Caco-2 (cell line): ENCODE measurements at regions not wholly inside any gene's neighbourhood (a gene's known extent, or its start where the extent isn't known, plus 50 kb on each side); places are given as distances from the start of the nearest gene placed in this dataset.

ENCODE experiments used
- BruUV-seq: library from RNA; stranded (reverse); fragments of 400-500 nt; replicated peaks from 2 replicates; lab custom pipeline; 2021; lab: Mats Ljungman, UMichigan
- CTCF ChIA-PET: fragments of 300-600 bp; sonication (Branson Sonifier 250); formaldehyde crosslinking; loops from one replicate; lab custom pipeline; 2022; ENCODE audit warnings: antibody characterized with exemption; lab: Charles Lee
- POLR2A ChIA-PET: fragments of 300-600 bp; sonication (Branson Sonifier 250); formaldehyde crosslinking; loops from one replicate; lab custom pipeline; 2022; ENCODE audit warnings: antibody characterized with exemption; lab: Charles Lee
- DNase-seq, 2 experiments: peaks; one replicate each; pipeline versions ENCODE4 v3.0.0 to v3.0.0-alpha.2; 2020 to 2022
- H3K27me3 ChIP-seq: replicated peaks from 2 replicates; pipeline ENCODE4 v1.6.0; 2011; ENCODE audit warnings: low read length; ENCODE audit not compliant: control insufficient read depth, insufficient read depth
- H3K36me3 ChIP-seq: 2 replicates; pipeline ENCODE4 v1.5.1; 2011; ENCODE audit warnings: low read length; ENCODE audit not compliant: control insufficient read depth, insufficient read depth
- H3K4me1 ChIP-seq: fragments of 250-450 bp; sonication (Bioruptor Pico); 2 replicates; pipeline ENCODE4 v1.5.1; 2020; ENCODE audit warnings: mild to moderate bottlenecking
- H3K4me3 ChIP-seq: 2 replicates; pipeline ENCODE4 v1.5.1; 2011; ENCODE audit warnings: low read depth, mild to moderate bottlenecking, control low read depth, low read length
- H3K9me3 ChIP-seq: fragments of 250-450 bp; sonication (Bioruptor Pico); 2 replicates; pipeline ENCODE4 v1.5.1; 2020; ENCODE audit warnings: mild to moderate bottlenecking, moderate library complexity
- H3K27ac Mint-ChIP-seq: one replicate; pipeline ENCODE4 v1.8.0; 2022; ENCODE audit warnings: mixed read lengths; ENCODE audit not compliant: unreplicated experiment
- H3K27me3 Mint-ChIP-seq: one replicate; pipeline ENCODE4 v1.8.0; 2022; ENCODE audit warnings: mixed read lengths; ENCODE audit not compliant: insufficient read depth, unreplicated experiment
- H3K36me3 Mint-ChIP-seq: one replicate; pipeline ENCODE4 v1.8.0; 2022; ENCODE audit warnings: mild to moderate bottlenecking, mixed read lengths; ENCODE audit not compliant: insufficient read depth, unreplicated experiment
- H3K4me1 Mint-ChIP-seq: one replicate; pipeline ENCODE4 v1.8.0; 2022; ENCODE audit warnings: low read depth, mixed read lengths; ENCODE audit not compliant: unreplicated experiment
- H3K4me3 Mint-ChIP-seq: one replicate; pipeline ENCODE4 v1.8.0; 2022; ENCODE audit warnings: mild to moderate bottlenecking, moderate library complexity, mixed read lengths; ENCODE audit not compliant: unreplicated experiment
- H3K9me3 Mint-ChIP-seq: one replicate; pipeline ENCODE4 v1.8.0; 2022; ENCODE audit warnings: mixed read lengths; ENCODE audit not compliant: unreplicated experiment
- intact Hi-C: fragments of 100-400 bp; cut with micrococcal nuclease; formaldehyde crosslinking; loops from one replicate; pipeline ENCODE4 v1.10.0; 2022; ENCODE audit not compliant: unreplicated experiment
- TF ChIP-seq, protein P1 (sequence below), 2 experiments: fragments of 200-600 bp in 1 of 2; IDR thresholded peaks; 1 replicate in 1 of 2; 2 replicates in 1 of 2; pipeline versions ENCODE4 v1.5.1 to v1.8.0; 2011 to 2022; ENCODE audit warnings: antibody characterized with exemption in 1 of 2, control low read depth in 1 of 2, inconsistent platforms in 1 of 2, low read depth in 1 of 2, low read length in 1 of 2, mild to moderate bottlenecking in 1 of 2, moderate library complexity in 1 of 2; ENCODE audit not compliant: insufficient read depth in 1 of 2, severe bottlenecking in 1 of 2, unreplicated experiment in 1 of 2

- no peaks in the 10 kb centered on the region for H3K36me3 Mint-ChIP-seq
- Histone ChIP-seq H3K4me3 (no peak overlapping the region), H3K9me3 (no peaks in the 10 kb centered on the region), H3K4me1 (no peaks in the 10 kb centered on the region), H3K27me3 (no peaks in the 10 kb centered on the region), H3K36me3 (no peaks in the 10 kb centered on the region)
- POLR2A ChIA-PET, result no interaction called here
- H3K9me3 Mint-ChIP-seq, result no peaks in the 10 kb centered on the region
- H3K27me3 Mint-ChIP-seq, result peaks cover 9% of the 10 kb centered on the region
- no TSS peak for BruUV-seq
- TF ChIP-seq, protein P1, sequence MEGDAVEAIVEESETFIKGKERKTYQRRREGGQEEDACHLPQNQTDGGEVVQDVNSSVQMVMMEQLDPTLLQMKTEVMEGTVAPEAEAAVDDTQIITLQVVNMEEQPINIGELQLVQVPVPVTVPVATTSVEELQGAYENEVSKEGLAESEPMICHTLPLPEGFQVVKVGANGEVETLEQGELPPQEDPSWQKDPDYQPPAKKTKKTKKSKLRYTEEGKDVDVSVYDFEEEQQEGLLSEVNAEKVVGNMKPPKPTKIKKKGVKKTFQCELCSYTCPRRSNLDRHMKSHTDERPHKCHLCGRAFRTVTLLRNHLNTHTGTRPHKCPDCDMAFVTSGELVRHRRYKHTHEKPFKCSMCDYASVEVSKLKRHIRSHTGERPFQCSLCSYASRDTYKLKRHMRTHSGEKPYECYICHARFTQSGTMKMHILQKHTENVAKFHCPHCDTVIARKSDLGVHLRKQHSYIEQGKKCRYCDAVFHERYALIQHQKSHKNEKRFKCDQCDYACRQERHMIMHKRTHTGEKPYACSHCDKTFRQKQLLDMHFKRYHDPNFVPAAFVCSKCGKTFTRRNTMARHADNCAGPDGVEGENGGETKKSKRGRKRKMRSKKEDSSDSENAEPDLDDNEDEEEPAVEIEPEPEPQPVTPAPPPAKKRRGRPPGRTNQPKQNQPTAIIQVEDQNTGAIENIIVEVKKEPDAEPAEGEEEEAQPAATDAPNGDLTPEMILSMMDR (IDR thresholded peaks at IDR 0.05; ENCODE audit: insufficient read depth in 1 of 2, low read depth in 1 of 2, low read length in 1 of 2, severe bottlenecking in 1 of 2, unreplicated experiment in 1 of 2), result no peak
- CTCF ChIA-PET, result no interaction called here
- H3K4me1 Mint-ChIP-seq, result no peaks in the 10 kb centered on the region
- intact Hi-C loops, result no loop called here
- H3K27ac Mint-ChIP-seq, result no peak overlapping the region
- no peak for DNase-seq
- no peak overlapping the region for H3K4me3 Mint-ChIP-seq
Observed at GRCh38 chr21:37986751-37987399, 70.6 kb upstream of the KCNJ6 start.

DNA sequence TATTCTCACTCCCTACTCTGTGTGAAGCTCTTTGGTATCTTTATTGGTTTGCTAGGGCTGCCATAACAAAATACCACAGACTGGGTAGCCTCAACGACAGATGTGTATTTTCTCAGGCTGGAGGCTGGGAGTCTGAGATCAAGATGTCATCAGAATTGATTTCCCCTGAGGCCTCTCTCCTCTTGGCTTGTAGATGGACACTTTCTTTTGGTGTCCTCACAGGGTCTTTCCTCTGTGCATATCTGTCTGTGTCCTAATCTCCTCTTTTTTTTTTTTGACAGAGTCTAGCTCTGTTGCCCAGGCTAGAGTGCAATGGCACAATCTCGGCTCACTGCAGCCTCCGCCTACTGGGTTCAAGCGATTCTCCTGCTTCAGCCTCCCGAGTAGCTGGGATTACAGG, 71.4 kb upstream of the KCNJ6 start:
- no peaks in the 10 kb centered on the region for H3K4me1 ChIP-seq
- H3K4me1 Mint-ChIP-seq, result no peaks in the 10 kb centered on the region
- CTCF ChIA-PET, result no interaction called here
- no peaks in the 10 kb centered on the region for H3K36me3 Mint-ChIP-seq
- POLR2A ChIA-PET, result no interaction called here
- H3K4me3 Mint-ChIP-seq, result no peak overlapping the region
- H3K36me3 ChIP-seq, result no peaks in the 10 kb centered on the region
- no TSS peak for BruUV-seq
- TF ChIP-seq, protein P1 (IDR thresholded peaks at IDR 0.05; ENCODE audit: insufficient read depth in 1 of 2, low read depth in 1 of 2, low read length in 1 of 2, severe bottlenecking in 1 of 2, unreplicated experiment in 1 of 2), result no peak
- H3K27ac Mint-ChIP-seq, result no peak overlapping the region
- no peaks in the 10 kb centered on the region for H3K9me3 Mint-ChIP-seq
- H3K9me3 ChIP-seq, result no peaks in the 10 kb centered on the region
- peaks cover 14% of the 10 kb centered on the region for H3K27me3 Mint-ChIP-seq
- H3K27me3 ChIP-seq, result no peaks in the 10 kb centered on the region
- intact Hi-C loops, result no loop called here
- H3K4me3 ChIP-seq, result no peak overlapping the region
- DNase-seq, result no peak

- H3K4me1 Mint-ChIP-seq, result no peaks in the 10 kb centered on the region
- ChIA-PET POLR2A (no interaction called here), CTCF (no interaction called here)
- TF ChIP-seq, protein P1 (IDR thresholded peaks at IDR 0.05; ENCODE audit: insufficient read depth in 1 of 2, low read depth in 1 of 2, low read length in 1 of 2, severe bottlenecking in 1 of 2, unreplicated experiment in 1 of 2), result no peak
- no peak overlapping the region for H3K4me3 ChIP-seq
- no peak for DNase-seq
- no peaks in the 10 kb centered on the region for H3K36me3 ChIP-seq
- no peaks in the 10 kb centered on the region for H3K27me3 ChIP-seq
- no peaks in the 10 kb centered on the region for H3K36me3 Mint-ChIP-seq
- no TSS peak for BruUV-seq
- H3K27ac Mint-ChIP-seq, result no peak overlapping the region
- intact Hi-C loops, result no loop called here
- no peak overlapping the region for H3K4me3 Mint-ChIP-seq
- peaks cover 10% of the 10 kb centered on the region for H3K27me3 Mint-ChIP-seq
- H3K4me1 ChIP-seq, result no peaks in the 10 kb centered on the region
- H3K9me3 Mint-ChIP-seq, result no peaks in the 10 kb centered on the region
- no peaks in the 10 kb centered on the region for H3K9me3 ChIP-seq
Observed at GRCh38 chr21:37993071-37993470, 76.8 kb upstream of the KCNJ6 start.
